DMS53 (cell line): ENCODE measurements at regions not wholly inside any gene's neighbourhood (a gene's known extent, or its start where the extent isn't known, plus 50 kb on each side); places are given as distances from the start of the nearest gene placed in this dataset.
A peak's percentile ranks its signal among the peaks of the same experiment; 100 is the strongest.

Experiments
- DNase-seq: peaks from one replicate; lab custom pipeline; 2025; lab: John Stamatoyannopoulos, UW

DNA sequence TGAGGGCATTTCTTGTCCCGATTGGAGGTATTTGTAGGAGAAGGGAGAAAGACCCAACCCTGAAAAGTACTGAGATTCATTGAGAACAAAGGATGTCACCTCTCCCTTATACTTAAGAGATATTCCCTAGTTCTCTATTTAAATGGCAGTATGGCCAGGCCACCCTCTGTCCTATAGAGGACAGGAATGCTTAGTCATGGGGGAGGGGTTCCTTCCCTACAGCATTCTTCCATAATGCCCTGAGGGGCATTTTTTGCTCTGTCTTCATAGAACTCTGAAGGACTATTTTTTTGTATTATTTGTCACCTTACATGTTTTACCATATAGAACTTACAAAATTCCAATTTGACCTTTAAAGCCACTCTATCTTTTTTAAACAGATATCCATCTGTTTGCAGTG lies 176.3 kb downstream of the TMEM161B start:
- no peak for DNase-seq

DNA sequence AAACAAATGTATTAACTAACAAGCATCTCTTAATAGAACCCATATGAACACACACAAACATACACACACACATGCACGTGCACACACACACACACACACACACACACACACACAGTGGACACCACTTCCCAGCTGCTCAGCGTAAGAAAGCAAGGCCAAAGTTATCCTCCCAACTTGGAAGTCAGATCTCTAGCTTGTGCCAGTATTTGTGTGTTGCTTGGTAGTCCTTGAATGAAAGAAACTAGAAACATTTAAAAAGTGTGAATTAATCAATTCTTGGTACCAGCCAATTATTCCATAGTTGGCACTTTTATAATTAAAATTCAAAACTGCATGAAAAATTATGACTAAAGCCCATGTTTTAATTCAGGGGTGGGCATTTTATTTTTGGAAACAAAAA lies 178.1 kb downstream of the TMEM161B start:
- no peak for DNase-seq

- no peak for DNase-seq
Measured at GRCh38 chr5:88089719-88090390, 178.8 kb downstream of the TMEM161B start.

GRCh38 chr5:88085462-88085861 lies 183.2 kb downstream of the TMEM161B start:
- no peak for DNase-seq

DNA sequence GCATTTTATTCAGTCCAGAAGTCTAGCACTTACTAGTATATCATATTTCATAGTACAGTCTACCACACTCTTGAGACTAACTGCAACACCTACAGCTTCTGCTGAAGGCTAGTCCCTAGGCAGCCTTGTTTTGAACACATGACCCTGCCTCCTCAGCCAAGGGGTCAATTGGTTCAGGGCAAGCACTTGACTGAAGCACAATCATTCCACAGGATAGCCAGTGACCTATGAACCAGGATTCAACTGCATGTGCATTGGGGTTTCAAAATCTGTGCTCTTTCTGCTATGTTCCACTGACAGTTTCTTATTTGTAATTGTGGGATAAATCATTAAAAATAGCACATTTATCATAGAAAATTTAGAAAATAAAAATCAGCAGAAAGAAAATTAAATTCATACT lies 186.8 kb downstream of the TMEM161B start:
- peak; percentile 30 for DNase-seq

GRCh38 chr5:88063813-88064212 lies 204.8 kb downstream of the TMEM161B start:
- DNase-seq: no peak

GRCh38 chr5:88060194-88060593 lies 208.5 kb downstream of the TMEM161B start:
- DNase-seq: no peak

- DNase-seq: no peak
Measured at GRCh38 chr5:88058625-88059024, 210.0 kb downstream of the TMEM161B start.

DNA sequence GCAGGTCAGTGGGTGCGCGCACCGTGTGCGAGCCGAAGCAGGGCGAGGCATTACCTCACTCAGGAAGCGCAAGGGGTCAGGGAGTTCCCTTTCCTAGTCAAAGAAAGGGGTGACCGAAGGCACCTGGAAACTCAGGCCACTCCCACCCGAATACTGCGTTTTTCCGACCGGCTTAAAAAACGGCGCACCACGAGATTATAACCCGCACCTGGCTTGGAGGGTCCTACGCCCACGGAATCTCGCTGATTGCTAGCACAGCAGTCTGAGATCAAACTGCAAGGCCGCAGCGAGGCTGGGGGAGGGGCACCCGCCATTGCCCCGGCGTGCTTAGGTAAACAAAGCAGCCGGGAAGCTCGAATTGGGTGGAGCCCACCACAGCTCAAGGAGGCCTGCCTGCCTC lies 216.2 kb downstream of the TMEM161B start:
- DNase-seq: peak; percentile 40

GRCh38 chr5:88051148-88051547 lies 217.5 kb downstream of the TMEM161B start:
- no peak for DNase-seq

DNA sequence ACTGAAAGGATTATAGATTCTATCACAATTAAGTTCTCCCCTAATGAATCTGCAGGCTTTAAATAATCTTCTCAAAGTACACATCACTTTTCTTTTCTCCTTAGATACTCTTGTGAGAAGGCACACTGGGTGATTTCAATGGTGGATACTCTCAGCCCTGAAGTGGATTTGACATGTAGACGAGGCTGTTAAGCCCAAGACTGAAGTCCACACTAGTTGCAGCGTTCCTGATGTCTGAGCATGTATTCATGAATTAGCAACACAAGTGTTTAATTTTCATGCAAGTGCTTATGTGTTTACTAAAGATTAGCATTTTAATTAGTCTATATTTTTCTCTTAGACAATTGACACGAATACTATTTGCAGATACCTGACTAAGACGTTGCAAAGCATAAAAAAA lies 218.9 kb downstream of the TMEM161B start:
- DNase-seq: no peak

DNA sequence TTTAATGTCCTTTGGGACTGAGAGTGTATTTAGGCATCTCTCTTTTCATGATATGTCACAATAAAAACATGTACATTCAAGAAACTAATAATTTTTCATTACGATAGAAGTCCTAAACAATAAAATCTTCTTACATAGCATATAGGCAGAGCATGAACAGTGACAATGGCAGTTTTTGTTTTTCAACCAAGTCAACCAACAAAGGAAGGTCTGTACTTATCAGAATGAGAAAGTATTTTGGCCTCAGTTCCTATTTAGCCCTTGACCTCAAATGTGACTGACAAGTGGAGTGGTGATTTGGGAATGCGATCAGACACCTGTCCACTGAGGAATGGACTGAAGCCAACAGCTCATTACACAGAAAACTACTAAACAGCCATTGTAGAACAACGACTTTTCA lies 219.5 kb downstream of the TMEM161B start:
- no peak for DNase-seq

DNA sequence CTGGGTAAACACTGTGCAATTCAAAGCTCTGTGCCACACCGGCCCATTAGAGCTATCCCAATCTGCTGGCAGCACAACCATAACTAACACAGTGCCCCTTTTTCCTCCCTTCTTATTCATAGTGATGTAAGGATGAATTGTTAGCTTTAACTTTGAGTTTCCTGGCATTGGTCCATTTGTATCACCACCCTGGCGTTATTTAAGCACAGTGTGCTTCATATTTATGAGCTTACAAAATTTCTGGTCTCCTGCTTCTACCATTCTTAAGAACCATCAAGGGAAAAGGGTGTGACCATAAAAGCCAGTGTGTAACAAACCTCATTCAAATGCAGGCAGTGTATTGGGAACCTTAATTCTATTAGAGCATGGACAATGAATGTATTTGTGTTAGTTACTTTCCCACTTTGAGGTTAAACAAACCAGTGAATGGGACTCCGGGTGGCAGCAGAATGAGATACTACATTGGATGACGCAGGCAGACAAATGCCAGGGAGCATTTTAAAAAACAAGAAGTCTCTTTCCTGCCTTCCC lies 222.6 kb downstream of the TMEM161B start:
- DNase-seq: no peak

- DNase-seq: no peak
Measured at GRCh38 chr5:88045165-88045564, 223.5 kb downstream of the TMEM161B start.

- no peak for DNase-seq
Measured at GRCh38 chr5:88034520-88034919, 234.1 kb downstream of the TMEM161B start.

DNA sequence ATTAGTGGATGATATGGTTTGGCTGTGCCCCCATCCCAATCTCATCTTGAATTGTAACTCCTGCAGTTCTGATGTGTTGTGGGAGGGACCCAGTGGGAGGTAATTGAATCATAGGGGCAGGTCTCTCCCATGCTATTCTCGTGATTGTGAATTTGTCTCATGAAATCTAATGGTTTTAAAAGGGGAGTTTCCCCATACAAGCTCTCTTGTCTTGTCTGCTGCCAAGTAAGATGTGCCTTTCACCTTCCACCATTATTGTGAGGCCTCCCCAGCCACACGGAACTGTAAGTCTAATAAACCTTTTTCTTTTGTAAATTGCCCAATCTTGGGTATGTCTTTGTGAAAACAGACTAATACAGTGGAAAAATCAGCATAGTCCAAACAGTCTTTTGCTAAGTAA lies 235.5 kb downstream of the TMEM161B start:
- no peak for DNase-seq

DNA sequence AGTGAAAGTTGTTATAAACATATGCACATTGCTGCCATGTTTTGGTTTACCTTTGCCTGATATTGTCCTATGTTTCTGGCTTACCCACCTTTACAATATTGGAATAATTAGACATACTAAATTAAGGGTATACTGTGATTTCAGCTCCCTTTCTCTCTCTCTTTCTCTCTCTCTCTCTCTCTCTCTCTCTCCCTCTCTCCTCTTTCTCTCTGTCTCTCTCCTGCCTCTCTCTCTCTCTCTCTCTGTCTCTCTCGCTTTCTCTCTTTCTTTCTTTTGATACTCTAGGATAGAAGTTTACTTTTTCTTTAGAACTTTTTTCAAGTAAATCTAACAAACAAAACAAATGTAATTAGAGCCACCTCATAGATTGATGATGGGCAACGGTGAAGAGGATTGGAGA lies 239.6 kb downstream of the TMEM161B start:
- no peak for DNase-seq

DNA sequence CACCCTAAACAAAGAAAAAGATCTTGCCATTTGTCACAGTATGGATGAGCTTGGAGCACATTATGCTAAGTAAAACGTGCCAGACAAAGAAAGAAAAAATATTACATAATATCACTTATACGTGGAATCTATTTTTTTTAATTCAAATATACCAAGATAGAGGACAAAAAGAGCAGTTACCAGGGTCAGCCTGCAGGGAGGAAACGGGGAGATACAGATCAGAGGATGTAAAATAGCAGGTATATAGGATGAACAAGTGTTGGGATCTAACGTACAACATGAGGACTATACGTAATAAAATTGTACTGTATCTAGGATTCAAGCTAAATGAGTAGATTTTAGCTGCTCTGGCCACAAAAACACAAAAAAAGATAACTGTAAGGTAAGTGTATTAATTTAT lies 247.5 kb downstream of the TMEM161B start:
- DNase-seq: peak; percentile 10

DNA sequence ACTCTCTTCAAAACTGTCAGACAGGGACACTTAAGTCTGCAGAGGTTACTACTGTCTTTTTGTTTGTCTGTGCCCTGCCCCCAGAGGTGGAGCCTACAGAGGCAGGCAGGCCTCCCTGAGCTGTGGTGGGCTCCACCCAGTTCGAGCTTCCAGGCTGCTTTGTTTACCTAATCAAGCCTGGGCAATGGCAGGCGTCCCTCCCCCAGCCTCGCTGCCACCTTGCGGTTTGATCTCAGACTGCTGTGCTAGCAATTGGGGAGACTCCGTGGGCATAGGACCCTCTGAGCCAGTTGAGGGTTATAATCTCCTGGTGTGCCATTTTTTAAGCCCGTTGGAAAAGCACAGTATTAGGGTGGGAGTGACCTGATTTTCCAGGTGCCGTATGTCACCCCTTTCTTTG lies 253.7 kb downstream of the TMEM161B start:
- DNase-seq: peak; percentile 25

DNA sequence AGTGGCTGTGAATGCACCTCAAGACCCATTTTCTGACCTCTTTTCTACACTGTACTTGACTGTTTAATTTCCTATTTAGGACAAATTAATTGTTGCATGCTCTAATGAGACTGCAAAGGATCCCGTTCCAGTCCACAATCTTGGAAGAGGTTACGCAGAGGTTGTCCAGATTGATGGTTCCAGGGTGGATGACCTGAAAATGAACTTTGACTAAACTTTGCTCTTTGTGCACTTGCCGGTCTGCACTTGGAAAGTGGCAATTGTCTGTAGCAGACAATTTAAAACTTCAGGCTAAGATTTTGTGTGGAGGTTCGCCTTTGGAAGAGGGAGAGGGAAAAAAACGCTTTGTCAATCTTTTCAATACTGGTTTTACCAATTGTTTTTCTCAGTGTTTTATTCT lies 267.8 kb downstream of the TMEM161B start:
- DNase-seq: no peak

- peak; percentile 31 for DNase-seq
Measured at GRCh38 chr5:87997662-87998061, 271.0 kb downstream of the TMEM161B start.

GRCh38 chr5:87966213-87966612 lies 302.4 kb downstream of the TMEM161B start:
- no peak for DNase-seq

- no peak for DNase-seq
Measured at GRCh38 chr5:87954121-87954520, 314.5 kb downstream of the TMEM161B start.

GRCh38 chr5:87951661-87952060 lies 317.0 kb downstream of the TMEM161B start:
- DNase-seq: no peak
